ENCODE measurements at regions not wholly inside any gene's neighbourhood (a gene's known extent, or its start where the extent isn't known, plus 50 kb on each side); places are given as distances from the start of the nearest gene placed in this dataset.
"Not testable (repeated sequence)": the region's sequence is repeated elsewhere in the genome, so short reads cannot be mapped to it uniquely, and the experiment has no call there.

DNA sequence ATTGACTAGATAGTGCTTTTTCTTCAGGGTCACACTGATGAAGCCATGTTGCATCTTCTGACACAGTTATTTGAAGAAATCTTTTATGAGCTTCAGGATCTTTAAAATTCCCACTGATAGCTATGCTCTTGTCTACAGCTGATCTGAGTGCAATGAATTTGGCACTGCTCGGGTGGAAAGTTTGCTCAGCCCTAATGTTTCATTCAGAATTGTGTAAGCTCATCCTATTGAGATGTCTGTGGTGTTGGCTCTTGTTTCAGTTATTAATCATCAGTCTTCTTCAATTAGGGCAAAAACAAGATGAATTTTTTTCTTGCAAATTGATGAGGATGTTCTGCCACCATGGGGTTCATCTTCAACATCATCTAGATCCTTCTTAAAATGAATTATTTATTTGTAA, 1387.0 kb upstream of the RAG2 start:
- Histone ChIP-seq H3K4me1 (replicated peaks) (no peaks in the 10 kb centered on the region), H3K4me3 (no peak overlapping the region), H3K27me3 (replicated peaks; ENCODE audit: insufficient read depth) (no peaks in the 10 kb centered on the region), H3K9me3 (no peaks in the 10 kb centered on the region), H3K36me3 (no peaks in the 10 kb centered on the region), H3K27ac (no peak overlapping the region)
- DNase-seq (ENCODE audit: low spot score), result no peak
- 39% methylated on average over 1 of the region's 1 CpG for WGBS
- intact Hi-C loops (cut with DNase I), result no loop called here
- TF ChIP-seq POLR2A (IDR thresholded peaks at IDR 0.05), result no peak

DNA sequence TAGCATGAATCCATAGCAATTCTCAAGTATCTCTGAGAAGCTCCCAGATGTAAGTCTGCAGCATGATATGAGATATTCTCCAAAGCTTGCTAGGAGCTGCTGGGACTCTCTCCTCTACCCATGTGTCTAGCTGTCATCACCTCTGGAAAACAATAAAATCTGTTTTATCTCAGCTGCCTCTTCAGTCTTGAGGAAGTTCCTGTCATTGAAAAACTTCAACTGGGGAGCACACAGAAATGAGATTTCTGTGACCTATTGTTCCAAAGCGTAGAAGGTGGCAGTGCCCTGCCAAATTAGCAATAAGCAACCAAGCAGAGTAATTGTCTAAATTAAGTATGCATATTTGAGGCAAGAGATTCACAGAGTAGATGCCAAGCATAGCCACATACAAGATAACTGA, 1380.6 kb upstream of the RAG2 start:
- Histone ChIP-seq H3K4me3 (no peak overlapping the region), H3K36me3 (no peaks in the 10 kb centered on the region), H3K27me3 (replicated peaks; ENCODE audit: insufficient read depth) (no peaks in the 10 kb centered on the region), H3K4me1 (replicated peaks) (no peaks in the 10 kb centered on the region), H3K9me3 (no peaks in the 10 kb centered on the region), H3K27ac (no peak overlapping the region)
- no peak for TF ChIP-seq POLR2A (IDR thresholded peaks at IDR 0.05)
- TF ChIP-seq POLR2AphosphoS5 (IDR thresholded peaks at IDR 0.05), result no peak
- TF ChIP-seq, protein P1, sequence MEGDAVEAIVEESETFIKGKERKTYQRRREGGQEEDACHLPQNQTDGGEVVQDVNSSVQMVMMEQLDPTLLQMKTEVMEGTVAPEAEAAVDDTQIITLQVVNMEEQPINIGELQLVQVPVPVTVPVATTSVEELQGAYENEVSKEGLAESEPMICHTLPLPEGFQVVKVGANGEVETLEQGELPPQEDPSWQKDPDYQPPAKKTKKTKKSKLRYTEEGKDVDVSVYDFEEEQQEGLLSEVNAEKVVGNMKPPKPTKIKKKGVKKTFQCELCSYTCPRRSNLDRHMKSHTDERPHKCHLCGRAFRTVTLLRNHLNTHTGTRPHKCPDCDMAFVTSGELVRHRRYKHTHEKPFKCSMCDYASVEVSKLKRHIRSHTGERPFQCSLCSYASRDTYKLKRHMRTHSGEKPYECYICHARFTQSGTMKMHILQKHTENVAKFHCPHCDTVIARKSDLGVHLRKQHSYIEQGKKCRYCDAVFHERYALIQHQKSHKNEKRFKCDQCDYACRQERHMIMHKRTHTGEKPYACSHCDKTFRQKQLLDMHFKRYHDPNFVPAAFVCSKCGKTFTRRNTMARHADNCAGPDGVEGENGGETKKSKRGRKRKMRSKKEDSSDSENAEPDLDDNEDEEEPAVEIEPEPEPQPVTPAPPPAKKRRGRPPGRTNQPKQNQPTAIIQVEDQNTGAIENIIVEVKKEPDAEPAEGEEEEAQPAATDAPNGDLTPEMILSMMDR (IDR thresholded peaks at IDR 0.05), result no peak
- WGBS, result 54% methylated on average over 1 of the region's 1 CpG
- intact Hi-C loops (cut with DNase I), result no loop called here
- DNase-seq (ENCODE audit: low spot score), result no peak

GRCh38 chr11:37973941-37974340, 1375.9 kb upstream of the RAG2 start:
- Histone ChIP-seq H3K4me3 (no peak overlapping the region), H3K36me3 (no peaks in the 10 kb centered on the region), H3K27ac (no peak overlapping the region), H3K9me3 (no peaks in the 10 kb centered on the region), H3K27me3 (replicated peaks; ENCODE audit: insufficient read depth) (no peaks in the 10 kb centered on the region), H3K4me1 (replicated peaks) (no peaks in the 10 kb centered on the region)
- intact Hi-C loops (cut with DNase I), result no loop called here
- TF ChIP-seq POLR2A (IDR thresholded peaks at IDR 0.05) (no peak), POLR2AphosphoS5 (IDR thresholded peaks at IDR 0.05) (no peak)
- TF ChIP-seq, protein P1 (IDR thresholded peaks at IDR 0.05), result no peak
- no peak for DNase-seq (ENCODE audit: low spot score)
- 100% methylated on average over 2 of the region's 2 CpGs for WGBS

DNA sequence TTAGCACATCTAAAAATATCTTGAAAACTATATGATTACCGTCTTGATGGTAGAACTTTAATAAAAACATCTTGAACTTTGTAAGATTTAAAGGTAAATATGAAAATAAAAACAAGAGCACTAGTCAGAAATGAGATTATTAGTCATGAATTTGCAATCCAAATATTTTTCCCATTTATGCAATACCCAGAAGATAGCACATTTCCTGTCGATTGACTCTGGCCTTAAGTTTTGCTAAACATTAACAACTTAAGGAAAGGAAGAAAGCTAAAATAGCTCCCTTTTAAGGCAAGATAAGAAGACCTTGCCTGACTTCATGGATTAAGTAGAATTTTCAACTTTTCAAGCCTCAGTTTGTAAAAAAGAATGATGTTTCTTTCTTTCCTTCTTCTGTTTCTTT, 1374.7 kb upstream of the RAG2 start:
- Histone ChIP-seq H3K9me3 (no peaks in the 10 kb centered on the region), H3K27me3 (replicated peaks; ENCODE audit: insufficient read depth) (no peaks in the 10 kb centered on the region), H3K27ac (no peak overlapping the region), H3K4me3 (no peak overlapping the region), H3K36me3 (no peaks in the 10 kb centered on the region), H3K4me1 (replicated peaks) (no peaks in the 10 kb centered on the region)
- 62% methylated on average over 2 of the region's 2 CpGs for WGBS
- DNase-seq (ENCODE audit: low spot score), result no peak
- TF ChIP-seq, protein P1 (IDR thresholded peaks at IDR 0.05), result no peak
- TF ChIP-seq POLR2A (IDR thresholded peaks at IDR 0.05), result no peak
- no peak for TF ChIP-seq POLR2AphosphoS5 (IDR thresholded peaks at IDR 0.05)
- intact Hi-C loops (cut with DNase I), result no loop called here

DNA sequence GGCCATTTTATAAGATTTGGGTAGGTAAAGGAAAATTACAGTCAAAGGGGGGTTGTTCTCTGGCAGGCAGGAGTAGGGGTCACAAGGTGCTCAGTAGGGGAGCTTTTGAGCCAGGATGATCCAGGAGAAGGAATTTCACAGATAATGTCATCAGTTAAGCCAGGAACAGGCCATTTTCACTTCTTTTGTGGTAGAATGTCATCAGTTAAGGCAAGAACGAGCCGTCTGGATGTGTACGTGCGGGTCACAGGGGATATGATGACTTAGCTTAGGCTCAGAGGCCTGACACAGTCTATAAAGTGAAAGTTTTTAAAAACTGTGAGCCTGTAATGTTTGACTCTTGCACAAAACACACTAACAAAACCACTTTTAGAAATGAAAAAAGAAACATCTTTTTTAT, 1371.3 kb upstream of the RAG2 start:
- DNase-seq (ENCODE audit: low spot score); H3K4me3 ChIP-seq; intact Hi-C loops (cut with DNase I); H3K4me1 ChIP-seq (replicated peaks); H3K9me3 ChIP-seq; H3K36me3 ChIP-seq; H3K27ac ChIP-seq; H3K27me3 ChIP-seq (replicated peaks; ENCODE audit: insufficient read depth): not testable (repeated sequence)
- WGBS, result 71% methylated on average over 4 of the region's 4 CpGs

GRCh38 chr11:37968148-37968547, 1370.1 kb upstream of the RAG2 start:
- no peak for TF ChIP-seq POLR2AphosphoS5 (IDR thresholded peaks at IDR 0.05)
- TF ChIP-seq, protein P1 (IDR thresholded peaks at IDR 0.05), result no peak
- no peak for TF ChIP-seq POLR2A (IDR thresholded peaks at IDR 0.05)
- H3K4me3 ChIP-seq, result no peak overlapping the region
- H3K27me3 ChIP-seq (replicated peaks; ENCODE audit: insufficient read depth), result no peaks in the 10 kb centered on the region
- intact Hi-C loops (cut with DNase I), result no loop called here
- no peak overlapping the region for H3K27ac ChIP-seq
- no peaks in the 10 kb centered on the region for H3K36me3 ChIP-seq
- no peaks in the 10 kb centered on the region for H3K9me3 ChIP-seq
- DNase-seq (ENCODE audit: low spot score), result no peak
- H3K4me1 ChIP-seq (replicated peaks), result no peaks in the 10 kb centered on the region
- 79% methylated on average over 10 of the region's 10 CpGs for WGBS
